ENCODE measurements at regions not wholly inside any gene's neighbourhood (a gene's known extent, or its start where the extent isn't known, plus 50 kb on each side); places are given as distances from the start of the nearest gene placed in this dataset.

DNA sequence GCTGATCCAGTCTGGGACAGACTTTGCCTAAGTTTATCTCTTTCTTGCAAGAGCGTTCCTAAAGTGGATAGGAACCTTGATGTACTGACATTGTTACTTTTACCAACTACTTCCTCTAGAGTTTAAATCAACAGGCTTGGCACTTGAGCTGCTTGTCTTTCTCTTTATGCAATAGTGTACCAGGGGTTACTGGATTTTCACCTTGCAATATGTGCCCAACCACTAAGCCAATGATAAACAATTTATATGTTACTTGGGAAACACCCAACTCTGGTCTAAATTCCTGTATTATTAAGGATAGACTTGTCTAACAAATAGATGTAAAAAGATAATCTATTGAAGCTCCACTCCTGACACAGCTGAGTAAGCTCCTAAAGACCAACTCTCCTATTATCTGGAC is 470.2 kb downstream of the SH2D4B start:
- no TSS peak for BruUV-seq (replicated peaks)
- Histone ChIP-seq H3K4me3 (no peak overlapping the region), H3K27ac (ENCODE audit: control insufficient read depth, insufficient read depth) (no peak overlapping the region), H3K9me3 (replicated peaks; ENCODE audit: control insufficient read depth, insufficient read depth, low read length) (no peaks in the 10 kb centered on the region), H2AFZ (ENCODE audit: control insufficient read depth, low read depth, low read length) (no peak overlapping the region), H4K20me1 (ENCODE audit: control insufficient read depth, insufficient read depth) (no peaks in the 10 kb centered on the region), H3K4me2 (ENCODE audit: control insufficient read depth, insufficient read depth) (no peak overlapping the region), H3K9ac (ENCODE audit: control insufficient read depth, insufficient read depth, low read length) (no peak overlapping the region), H3K4me1 (ENCODE audit: control insufficient read depth, insufficient read depth, low read length) (no peaks in the 10 kb centered on the region), H3K79me2 (ENCODE audit: control insufficient read depth, insufficient read depth, low read length) (no peaks in the 10 kb centered on the region), H3K36me3 (ENCODE audit: control insufficient read depth in 2 of 2, insufficient read depth in 2 of 2, low read length in 1 of 2) (no peaks in the 10 kb centered on the region), H3K27me3 (replicated peaks in 1 of 2; ENCODE audit: control insufficient read depth in 2 of 2, insufficient read depth in 2 of 2, low read length in 1 of 2) (no peaks in the 10 kb centered on the region)
- DNase-seq (ENCODE audit: low read depth, low spot score) (no peak), ATAC-seq (no peak), FAIRE-seq (no peak)
- ChIA-PET RAD21 (ENCODE audit: unreplicated experiment) (interaction anchor here (1.7 kb wide), 1 partner anchor 172 kb away, joined by 8 read pairs; no protein-coding TSS in a partner anchor), POLR2A (no interaction called here), SMC1A (ENCODE audit: uncharacterized antibody, unreplicated experiment) (interaction anchor here (1.2 kb wide), 1 partner anchor 11 kb away, joined by 4 read pairs; no protein-coding TSS in a partner anchor), CTCF (interaction anchor here (1.5 to 4.9 kb wide), 4 partner anchors 11 to 563 kb away, joined by 4 to 26 read pairs (median 6); no protein-coding TSS in a partner anchor)
- intact Hi-C loops (cut with micrococcal nuclease; ENCODE audit: unreplicated experiment) (no loop called here), in situ Hi-C loops (cut with MboI) (no loop called here)
- WGBS (ENCODE audit: insufficient coverage, insufficient replicate concordance, low lambda C conversion rate, missing lambda C conversion rate), result 86% methylated on average over 1 of the region's 1 CpG
- TF ChIP-seq IKZF2 (IDR thresholded peaks at IDR 0.05) (no peak), NFYA (IDR thresholded peaks at IDR 0.05; ENCODE audit: borderline replicate concordance, low read depth, low read length) (no peak), WRNIP1 (IDR thresholded peaks at IDR 0.05; ENCODE audit: borderline replicate concordance, low read depth, low read length) (no peak), PKNOX1 (IDR thresholded peaks at IDR 0.05) (no peak), FOXK2 (IDR thresholded peaks at IDR 0.05) (no peak), STAT3 (IDR thresholded peaks at IDR 0.05; ENCODE audit: low read depth, low read length) (no peak), EGR1 (IDR thresholded peaks at IDR 0.05; ENCODE audit: borderline replicate concordance in 1 of 2, low read depth in 2 of 2, low read length in 2 of 2) (no peak), ZSCAN29 (IDR thresholded peaks at IDR 0.05) (no peak), RCOR1 (conservative IDR thresholded peaks at IDR 0.05; ENCODE audit: low read depth, low read length) (no peak), TCF3 (IDR thresholded peaks at IDR 0.05; ENCODE audit: borderline replicate concordance, insufficient read depth, low read depth, low read length) (no peak), ZNF384 (IDR thresholded peaks at IDR 0.05; ENCODE audit: borderline replicate concordance, low read depth, low read length) (no peak), NR2C2 (IDR thresholded peaks at IDR 0.05; ENCODE audit: borderline replicate concordance, control insufficient read depth, insufficient read length, low read depth) (no peak), BMI1 (IDR thresholded peaks at IDR 0.05; ENCODE audit: borderline replicate concordance) (no peak), NBN (IDR thresholded peaks at IDR 0.05) (no peak), PML (IDR thresholded peaks at IDR 0.05; ENCODE audit: low read length) (no peak), ZNF207 (IDR thresholded peaks at IDR 0.05; ENCODE audit: borderline replicate concordance) (no peak), JUND (IDR thresholded peaks at IDR 0.05; ENCODE audit: low read depth, low read length) (no peak), RAD51 (IDR thresholded peaks at IDR 0.05) (no peak)
